HG02852 (cell line): ENCODE measurements at regions not wholly inside any gene's neighbourhood (a gene's known extent, or its start where the extent isn't known, plus 50 kb on each side); places are given as distances from the start of the nearest gene placed in this dataset.
A peak's percentile ranks its signal among the peaks of the same experiment; 100 is the strongest.

Source experiments
- ATAC-seq: cut with Tn5 transposase; IDR thresholded peaks from one replicate; pipeline ENCODE4 v1.9.1; 2021; ENCODE audit warnings: mild to moderate bottlenecking, moderate library complexity; ENCODE audit not compliant: unreplicated experiment

- ATAC-seq, result no peak
Measured at GRCh38 chr3:102599819-102600576, 165.2 kb downstream of the ZPLD1 start.

- ATAC-seq, result no peak
Measured at GRCh38 chr3:102605153-102605552, 170.3 kb downstream of the ZPLD1 start.

GRCh38 chr3:102608875-102609274 lies 174.1 kb downstream of the ZPLD1 start:
- ATAC-seq, result no peak

GRCh38 chr3:102614021-102614569 lies 179.3 kb downstream of the ZPLD1 start:
- ATAC-seq, result no peak

GRCh38 chr3:102614585-102614984 lies 179.8 kb downstream of the ZPLD1 start:
- ATAC-seq, result no peak

- no peak for ATAC-seq
Measured at GRCh38 chr3:102617381-102617780, 182.6 kb downstream of the ZPLD1 start.

GRCh38 chr3:102619361-102619760 lies 184.5 kb downstream of the ZPLD1 start:
- no peak for ATAC-seq

GRCh38 chr3:102629943-102630342 lies 195.1 kb downstream of the ZPLD1 start:
- ATAC-seq, result no peak

GRCh38 chr3:102630531-102630930 lies 195.7 kb downstream of the ZPLD1 start:
- no peak for ATAC-seq

- ATAC-seq, result no peak
Measured at GRCh38 chr3:102643546-102643945, 208.7 kb downstream of the ZPLD1 start.

- no peak for ATAC-seq
Measured at GRCh38 chr3:102646557-102646956, 211.7 kb downstream of the ZPLD1 start.

- no peak for ATAC-seq
Measured at GRCh38 chr3:102660653-102661052, 225.8 kb downstream of the ZPLD1 start.

- no peak for ATAC-seq
Measured at GRCh38 chr3:102661707-102662497, 227.1 kb downstream of the ZPLD1 start.

- ATAC-seq, result no peak
Measured at GRCh38 chr3:102662498-102662772, 227.6 kb downstream of the ZPLD1 start.

GRCh38 chr3:102664126-102664525 lies 229.3 kb downstream of the ZPLD1 start:
- no peak for ATAC-seq

- ATAC-seq, result no peak
Measured at GRCh38 chr3:102665183-102665582, 230.4 kb downstream of the ZPLD1 start.

- ATAC-seq, result no peak
Measured at GRCh38 chr3:102668247-102668646, 233.4 kb downstream of the ZPLD1 start.

GRCh38 chr3:102670986-102671385 lies 236.2 kb downstream of the ZPLD1 start:
- no peak for ATAC-seq

- no peak for ATAC-seq
Measured at GRCh38 chr3:102672305-102672704, 237.5 kb downstream of the ZPLD1 start.

- ATAC-seq, result peak; percentile 88
Measured at GRCh38 chr3:102673271-102674115, 238.7 kb downstream of the ZPLD1 start.

- no peak for ATAC-seq
Measured at GRCh38 chr3:102674284-102674683, 239.5 kb downstream of the ZPLD1 start.
